ENCODE measurements at regions not wholly inside any gene's neighbourhood (a gene's known extent, or its start where the extent isn't known, plus 50 kb on each side); places are given as distances from the start of the nearest gene placed in this dataset.
"Not testable (repeated sequence)": the region's sequence is repeated elsewhere in the genome, so short reads cannot be mapped to it uniquely, and the experiment has no call there.

DNA sequence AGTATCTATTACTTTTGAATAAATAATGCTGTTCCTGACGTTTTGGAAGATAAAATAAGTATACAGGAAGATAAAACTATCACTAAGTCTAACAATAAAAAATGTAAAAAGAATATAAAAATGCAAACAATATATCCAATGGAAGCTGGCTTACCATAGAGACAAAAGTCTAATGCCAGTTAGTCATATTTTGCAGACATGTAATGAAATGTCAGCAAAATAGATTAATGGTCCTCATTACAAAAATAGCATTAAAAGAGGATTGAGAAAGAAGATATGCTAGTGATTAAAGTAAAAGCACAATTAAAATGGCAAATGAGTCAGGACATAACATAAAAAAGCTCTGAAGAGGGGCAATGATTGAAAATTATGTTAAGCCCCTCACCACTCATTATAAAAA, 265.0 kb downstream of the MMUT start:
- TF ChIP-seq, protein P1, sequence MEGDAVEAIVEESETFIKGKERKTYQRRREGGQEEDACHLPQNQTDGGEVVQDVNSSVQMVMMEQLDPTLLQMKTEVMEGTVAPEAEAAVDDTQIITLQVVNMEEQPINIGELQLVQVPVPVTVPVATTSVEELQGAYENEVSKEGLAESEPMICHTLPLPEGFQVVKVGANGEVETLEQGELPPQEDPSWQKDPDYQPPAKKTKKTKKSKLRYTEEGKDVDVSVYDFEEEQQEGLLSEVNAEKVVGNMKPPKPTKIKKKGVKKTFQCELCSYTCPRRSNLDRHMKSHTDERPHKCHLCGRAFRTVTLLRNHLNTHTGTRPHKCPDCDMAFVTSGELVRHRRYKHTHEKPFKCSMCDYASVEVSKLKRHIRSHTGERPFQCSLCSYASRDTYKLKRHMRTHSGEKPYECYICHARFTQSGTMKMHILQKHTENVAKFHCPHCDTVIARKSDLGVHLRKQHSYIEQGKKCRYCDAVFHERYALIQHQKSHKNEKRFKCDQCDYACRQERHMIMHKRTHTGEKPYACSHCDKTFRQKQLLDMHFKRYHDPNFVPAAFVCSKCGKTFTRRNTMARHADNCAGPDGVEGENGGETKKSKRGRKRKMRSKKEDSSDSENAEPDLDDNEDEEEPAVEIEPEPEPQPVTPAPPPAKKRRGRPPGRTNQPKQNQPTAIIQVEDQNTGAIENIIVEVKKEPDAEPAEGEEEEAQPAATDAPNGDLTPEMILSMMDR (IDR thresholded peaks at IDR 0.05) = no peak
- no peak for TF ChIP-seq POLR2A (IDR thresholded peaks at IDR 0.05)
- intact Hi-C loops (cut with DNase I; ENCODE audit: low total_unique reads) = no loop called here
- no peaks in the 10 kb centered on the region for H3K36me3 ChIP-seq (ENCODE audit: low read depth, missing control alignments)
- H3K9me3 ChIP-seq = no peaks in the 10 kb centered on the region
- 21 to 41% methylated on average over 1 of the region's 1 CpG for WGBS, 2 donors
- DNase-seq = no peak
- H3K4me1 ChIP-seq = no peaks in the 10 kb centered on the region
- no peak overlapping the region for H3K4me3 ChIP-seq
- no peak overlapping the region for H3K27ac ChIP-seq
- H3K27me3 ChIP-seq = no peaks in the 10 kb centered on the region

DNA sequence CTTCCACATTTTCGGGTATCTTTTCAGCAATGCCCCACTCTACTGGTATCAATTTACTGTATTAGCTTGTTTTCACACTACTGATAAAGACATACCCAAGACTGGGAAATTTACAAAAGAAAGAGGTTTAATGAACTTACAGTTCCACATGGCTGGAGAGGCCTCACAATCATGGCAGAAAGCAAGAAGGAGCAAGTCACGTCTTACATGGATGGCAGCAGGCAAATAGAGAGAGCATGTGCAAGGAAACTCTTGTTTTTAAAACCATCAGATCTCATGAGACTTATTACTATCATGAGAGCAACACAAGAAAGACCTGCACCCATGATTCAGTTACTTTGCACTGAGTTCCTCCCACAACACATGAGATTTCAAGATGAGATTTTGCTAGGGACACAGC, 300.7 kb downstream of the MMUT start:
- H3K27me3 ChIP-seq; intact Hi-C loops (cut with DNase I; ENCODE audit: low total_unique reads); H3K4me1 ChIP-seq; H3K4me3 ChIP-seq; H3K9me3 ChIP-seq; DNase-seq; H3K27ac ChIP-seq; H3K36me3 ChIP-seq (ENCODE audit: low read depth, missing control alignments): not testable (repeated sequence)
- WGBS, 2 donors = 81 to 83% methylated on average over 2 of the region's 2 CpGs

DNA sequence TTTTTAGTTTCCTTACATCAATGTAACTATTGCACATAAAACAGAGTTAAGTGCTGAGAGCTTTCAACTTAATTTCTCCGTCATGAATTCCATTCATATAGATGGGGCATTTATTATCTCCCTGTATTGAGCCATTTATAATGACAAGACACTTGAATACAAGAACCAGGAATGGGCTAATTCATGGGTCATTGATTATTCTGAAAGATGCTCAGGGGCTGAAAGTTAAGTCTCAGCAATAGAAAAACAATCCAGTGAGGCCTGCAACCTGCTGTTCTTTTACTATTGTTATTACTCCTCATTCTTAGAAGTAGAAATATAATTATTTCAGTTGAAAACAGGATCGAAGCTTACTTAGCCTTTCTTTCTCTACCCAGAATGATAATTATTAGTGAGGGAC, 307.7 kb downstream of the MMUT start:
- TF ChIP-seq, protein P1 (IDR thresholded peaks at IDR 0.05) = no peak
- TF ChIP-seq POLR2A (IDR thresholded peaks at IDR 0.05) = no peak
- no peak overlapping the region for H3K4me3 ChIP-seq
- 87 to 88% methylated on average over 2 of the region's 2 CpGs for WGBS, 2 donors
- intact Hi-C loops (cut with DNase I; ENCODE audit: low total_unique reads) = no loop called here
- no peaks in the 10 kb centered on the region for H3K36me3 ChIP-seq (ENCODE audit: low read depth, missing control alignments)
- H3K4me1 ChIP-seq = no peaks in the 10 kb centered on the region
- no peaks in the 10 kb centered on the region for H3K27me3 ChIP-seq
- no peak overlapping the region for H3K27ac ChIP-seq
- no peak for DNase-seq
- H3K9me3 ChIP-seq = no peaks in the 10 kb centered on the region

DNA sequence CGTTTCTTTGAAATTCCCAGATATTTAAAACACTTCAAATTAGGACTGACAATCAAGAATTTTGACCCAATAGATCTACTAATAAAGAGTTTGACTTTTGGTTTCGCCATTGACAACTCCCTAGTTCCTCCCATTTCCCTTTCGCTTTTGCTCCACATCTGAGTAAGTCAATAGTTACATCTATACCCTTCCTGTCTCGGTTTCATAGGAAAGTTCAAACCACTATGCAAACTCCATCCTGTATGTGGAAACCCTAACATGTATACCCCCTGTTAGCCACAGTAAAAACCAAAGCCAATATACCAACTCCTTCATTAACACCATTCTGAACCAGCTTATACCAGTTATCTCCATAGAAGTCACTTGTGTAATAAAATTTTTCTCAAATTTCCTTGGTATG, 311.1 kb downstream of the MMUT start:
- Histone ChIP-seq H3K4me1 (no peaks in the 10 kb centered on the region), H3K27ac (no peak overlapping the region), H3K36me3 (ENCODE audit: low read depth, missing control alignments) (no peaks in the 10 kb centered on the region), H3K9me3 (no peaks in the 10 kb centered on the region), H3K4me3 (no peak overlapping the region), H3K27me3 (no peaks in the 10 kb centered on the region)
- TF ChIP-seq, protein P1 (IDR thresholded peaks at IDR 0.05) = no peak
- WGBS, 2 donors = 61 to 76% methylated on average over 4 of the region's 4 CpGs
- intact Hi-C loops (cut with DNase I; ENCODE audit: low total_unique reads) = no loop called here
- no peak for DNase-seq

DNA sequence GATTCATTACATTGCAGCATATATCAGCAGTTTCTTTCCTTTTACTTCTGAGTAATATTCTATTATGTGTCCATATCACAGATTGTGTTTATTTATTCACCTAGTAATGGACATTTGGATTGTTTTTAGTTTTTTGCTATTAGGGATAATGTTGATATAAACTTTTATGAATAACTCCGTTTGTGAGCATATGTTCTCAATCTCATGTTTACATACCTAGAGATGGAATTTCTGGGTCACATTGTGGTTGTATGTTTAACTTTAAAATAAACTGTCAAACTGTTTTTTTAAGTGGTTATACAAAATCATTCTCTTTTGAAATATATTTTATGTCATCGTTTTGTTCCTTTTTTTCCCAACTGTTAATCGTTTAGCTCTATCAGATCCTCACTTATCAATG, 311.6 kb downstream of the MMUT start:
- TF ChIP-seq POLR2A (IDR thresholded peaks at IDR 0.05) = no peak
- TF ChIP-seq, protein P1 (IDR thresholded peaks at IDR 0.05) = no peak
- 52 to 62% methylated on average over 3 of the region's 3 CpGs for WGBS, 2 donors
- intact Hi-C loops (cut with DNase I; ENCODE audit: low total_unique reads) = no loop called here

More for the DNA sequence above, 311.6 kb downstream of the MMUT start:
- DNase-seq = no peak
- Histone ChIP-seq H3K27me3 (no peaks in the 10 kb centered on the region), H3K4me3 (no peak overlapping the region), H3K9me3 (no peaks in the 10 kb centered on the region), H3K4me1 (no peaks in the 10 kb centered on the region), H3K36me3 (ENCODE audit: low read depth, missing control alignments) (no peaks in the 10 kb centered on the region), H3K27ac (no peak overlapping the region)

All from testis (tissue), 2 donors.